BLaER1 treated with 17β-estradiol and CSF1 and Interleukin-3, amounts not matched to agents 10 nM and 100 nM (cell line): ENCODE measurements at regions not wholly inside any gene's neighbourhood (a gene's known extent, or its start where the extent isn't known, plus 50 kb on each side); places are given as distances from the start of the nearest gene placed in this dataset.

Experiments used
- H3K27ac ChIP-seq, 11 experiments: shearing (Covaris generic); formaldehyde crosslinking; 2 replicates each; pipeline ENCODE4 v1.8.1; 2022
- H3K27me3 ChIP-seq, 11 experiments: shearing (Covaris generic); formaldehyde crosslinking; 2 replicates each; pipeline ENCODE4 v1.8.1; 2022
- H3K36me3 ChIP-seq, 11 experiments: shearing (Covaris generic); formaldehyde crosslinking; 2 replicates each; pipeline ENCODE4 v1.8.1; 2022
- H3K4me1 ChIP-seq, 10 experiments: shearing (Covaris generic); formaldehyde crosslinking; 2 replicates each; pipeline ENCODE4 v1.8.1; 2022
- H3K4me2 ChIP-seq, 11 experiments: shearing (Covaris generic); formaldehyde crosslinking; 2 replicates each; pipeline ENCODE4 v1.8.1; 2022
- H3K4me3 ChIP-seq, 10 experiments: shearing (Covaris generic); formaldehyde crosslinking; 2 replicates each; pipeline ENCODE4 v1.8.1; 2022
- H3K9ac ChIP-seq, 11 experiments: shearing (Covaris generic); formaldehyde crosslinking; 2 replicates each; pipeline ENCODE4 v1.8.1; 2022
- H3K9me3 ChIP-seq, 11 experiments: shearing (Covaris generic); formaldehyde crosslinking; replicated peaks in 1 of 11; 2 replicates each; pipeline ENCODE4 v1.8.1; 2022
- H4K20me1 ChIP-seq, 11 experiments: shearing (Covaris generic); formaldehyde crosslinking; 2 replicates each; pipeline ENCODE4 v1.8.1; 2022
- Cebpa-rat ChIP-seq, 11 experiments: shearing (Covaris generic); IDR thresholded peaks; 2 replicates each; pipeline ENCODE4 v1.8.1; 2022

DNA sequence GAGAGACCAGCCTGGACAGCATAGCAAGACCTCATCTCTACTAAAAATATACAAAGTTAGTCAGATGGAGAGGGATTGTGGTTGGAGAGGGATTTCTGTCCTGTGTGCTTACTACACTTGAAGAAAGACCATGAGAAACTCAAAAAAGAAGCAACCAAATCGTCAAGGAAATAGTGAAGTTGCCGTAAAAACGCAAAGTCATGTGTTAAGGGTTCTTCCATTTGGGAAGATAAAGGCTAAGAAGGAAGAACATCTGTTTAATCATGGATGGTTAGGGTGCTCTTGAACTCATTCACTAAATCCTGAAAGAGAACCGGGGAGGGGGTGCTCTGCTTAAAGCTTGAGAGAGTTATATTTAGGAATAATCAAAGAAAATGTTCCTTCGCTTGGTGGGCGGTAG is 59.8 kb upstream of the KDM7A start:
- Histone ChIP-seq H3K9me3 (no peaks in the 10 kb centered on the region), H4K20me1 (no peaks in the 10 kb centered on the region), H3K27ac (peak overlapping the region in 8 of 11 experiments; percentile 32 to 95 (median 70); a peak in 13 of 22 replicates), H3K36me3 (no peaks in the 10 kb centered on the region), H3K4me2 (peak overlapping the region in 7 of 11 experiments; percentile 12 to 95 (median 88); a peak in 13 of 22 replicates), H3K27me3 (peaks cover 0 to 22% (median 3%) of the 10 kb centered on the region in 11 experiments; a peak in 11 of 22 replicates), H3K4me3 (no peak overlapping the region), H3K4me1 (peaks cover 22 to 100% (median 84%) of the 10 kb centered on the region in 10 experiments), H3K9ac (0 out of 22 replicates have a peak overlapping the region, but pooled peaks of 1 of the 11 experiments have one; percentile 25)
- no peak for TF ChIP-seq Cebpa-rat (IDR thresholded peaks at IDR 0.05)

DNA sequence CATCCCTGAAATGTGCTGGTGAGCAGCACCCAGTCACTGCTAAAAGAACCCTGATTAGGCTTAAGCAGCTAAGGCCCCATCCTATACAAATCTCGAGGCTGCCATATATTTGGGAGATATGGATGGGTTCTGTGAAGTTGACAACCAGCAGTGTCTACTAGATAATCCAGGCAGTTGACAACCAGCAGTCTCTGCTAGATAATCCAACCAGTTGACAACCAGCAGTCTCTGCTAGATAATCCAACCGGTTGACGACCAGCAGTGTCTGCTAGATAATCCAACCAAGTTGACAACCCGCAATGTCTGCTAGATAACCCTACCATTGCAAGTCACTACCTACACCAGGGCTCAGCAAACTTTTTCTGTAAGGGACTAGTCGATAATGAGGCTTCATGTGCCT is 58.3 kb upstream of the KDM7A start:
- peak overlapping the region in 9 of 11 experiments; percentile 2 to 95 (median 88); a peak in 15 of 22 replicates for H3K27ac ChIP-seq
- no peak overlapping the region for H3K9ac ChIP-seq
- H3K27me3 ChIP-seq: peaks cover 5 to 37% (median 18%) of the 10 kb centered on the region in 11 experiments; a peak in 20 of 22 replicates
- no peak overlapping the region for H3K4me3 ChIP-seq
- H3K36me3 ChIP-seq: no peaks in the 10 kb centered on the region
- TF ChIP-seq Cebpa-rat (IDR thresholded peaks at IDR 0.05): no peak
- peaks cover 0 to 13% (median 6%) of the 10 kb centered on the region in 11 experiments; a peak in 10 of 22 replicates for H3K9me3 ChIP-seq
- peaks cover 34 to 100% (median 89%) of the 10 kb centered on the region in 10 experiments for H3K4me1 ChIP-seq
- no peaks in the 10 kb centered on the region for H4K20me1 ChIP-seq
- H3K4me2 ChIP-seq: peak overlapping the region in 6 of 11 experiments; percentile 11 to 95 (median 90); a peak in 11 of 22 replicates

DNA sequence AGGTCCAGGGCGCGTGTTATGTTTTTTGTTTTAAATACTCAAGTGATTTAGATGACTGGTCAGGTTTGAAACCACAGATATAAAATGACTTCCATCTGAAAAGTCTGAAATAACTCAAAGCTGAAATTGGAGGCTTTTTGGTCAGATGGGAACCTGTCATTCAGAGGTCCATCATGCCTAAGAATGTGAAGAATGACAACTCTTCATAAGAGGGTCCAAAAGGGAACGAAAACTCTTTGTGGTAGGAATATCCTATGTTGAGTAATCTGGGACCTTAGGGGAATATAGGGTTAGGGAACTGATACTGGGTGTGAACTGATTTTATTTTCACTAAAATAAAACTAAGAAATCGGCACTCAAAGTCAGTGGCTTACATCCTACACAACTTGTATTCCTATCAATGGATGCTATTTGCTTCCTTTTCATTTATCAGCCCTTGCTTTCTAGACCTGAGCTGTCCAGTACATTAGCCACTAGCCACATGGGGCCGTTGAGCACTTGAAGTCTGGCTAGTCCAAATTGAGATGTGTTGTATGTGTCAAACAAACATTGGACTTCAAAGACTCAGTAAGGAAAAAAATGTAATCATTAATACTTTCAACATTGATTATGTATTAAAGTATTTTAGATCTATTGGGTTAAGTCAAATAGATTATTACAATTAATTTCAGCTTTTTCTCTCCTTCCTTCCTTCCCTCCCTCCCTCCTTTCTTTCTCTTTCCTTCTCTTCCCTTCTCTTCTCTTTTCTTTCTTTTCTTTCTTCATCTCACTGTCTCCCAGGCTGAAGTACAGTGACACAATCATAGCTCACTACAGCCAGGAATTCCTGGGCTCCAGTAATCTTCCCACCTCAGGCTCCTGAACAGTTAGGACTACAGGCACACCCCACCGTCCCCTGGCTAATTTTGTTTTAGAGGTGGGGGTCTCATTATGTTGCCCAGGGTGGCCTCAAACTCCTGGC is 56.5 kb upstream of the KDM7A start:
- Histone ChIP-seq H3K27ac (peak overlapping the region in 10 of 11 experiments; percentile 72 to 95 (median 89); a peak in 20 of 22 replicates), H3K4me2 (peak overlapping the region; percentile 87 to 96 (median 92)), H3K9ac (peak overlapping the region in 10 of 11 experiments; percentile 39 to 86 (median 78); a peak in 18 of 22 replicates), H3K36me3 (no peaks in the 10 kb centered on the region), H3K9me3 (peaks cover 0 to 13% (median 6%) of the 10 kb centered on the region in 11 experiments; a peak in 10 of 22 replicates), H4K20me1 (no peaks in the 10 kb centered on the region), H3K4me1 (peaks cover 43 to 95% (median 84%) of the 10 kb centered on the region in 10 experiments), H3K27me3 (peaks cover 5 to 47% (median 24%) of the 10 kb centered on the region in 11 experiments; a peak in 20 of 22 replicates), H3K4me3 (peak overlapping the region in 8 of 10 experiments; percentile 0 to 70 (median 56); a peak in 12 of 20 replicates)
- peak in 2 of 11 experiments; percentile 55 to 67; a peak in 2 of 22 replicates for TF ChIP-seq Cebpa-rat (IDR thresholded peaks at IDR 0.05)

DNA sequence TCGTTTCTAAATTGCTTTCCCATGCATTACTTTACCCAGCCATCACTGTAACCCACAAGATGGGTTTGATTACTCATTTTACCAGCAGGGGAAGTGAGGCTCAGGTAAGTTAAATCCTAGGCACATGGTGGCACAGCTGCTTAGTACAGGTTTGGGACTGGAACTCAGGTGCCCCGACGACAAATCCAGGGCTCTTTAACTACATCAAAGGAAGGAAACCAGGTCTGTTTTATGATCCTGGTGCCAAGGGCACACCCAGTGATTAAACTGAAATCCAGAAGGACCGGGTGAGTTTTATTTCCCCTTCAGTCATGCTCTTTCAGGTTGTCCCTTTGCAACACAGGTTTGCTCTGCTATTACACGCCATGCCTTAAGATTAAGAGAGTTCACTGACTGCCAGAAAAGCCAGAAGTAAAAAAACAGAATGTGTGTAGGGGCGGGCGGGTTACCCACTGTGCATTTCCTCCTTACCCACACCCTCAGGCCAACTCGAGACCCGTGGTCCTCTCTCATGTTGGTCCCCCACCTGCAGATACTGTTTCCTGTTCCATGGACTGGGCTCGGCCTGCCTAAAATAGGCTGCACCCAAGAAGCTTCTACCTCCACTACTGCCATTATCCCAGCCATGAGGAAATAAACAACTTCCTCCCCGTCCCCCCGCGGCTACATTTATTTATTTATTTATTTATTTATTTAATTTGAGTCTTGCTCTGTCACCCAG is 55.1 kb upstream of the KDM7A start:
- Histone ChIP-seq H3K27ac (peak overlapping the region in 10 of 11 experiments; percentile 72 to 95 (median 89); a peak in 20 of 22 replicates), H3K36me3 (no peaks in the 10 kb centered on the region), H3K9me3 (peaks cover 0 to 13% (median 6%) of the 10 kb centered on the region in 11 experiments; a peak in 10 of 22 replicates), H4K20me1 (no peaks in the 10 kb centered on the region), H3K4me3 (peak overlapping the region in 9 of 10 experiments; percentile 49 to 70 (median 56); a peak in 17 of 20 replicates), H3K4me2 (peak overlapping the region; percentile 87 to 96 (median 92)), H3K4me1 (peaks cover 43 to 82% (median 75%) of the 10 kb centered on the region in 10 experiments), H3K27me3 (peaks cover 5 to 47% (median 24%) of the 10 kb centered on the region in 11 experiments; a peak in 20 of 22 replicates), H3K9ac (peak overlapping the region; percentile 66 to 86 (median 79); a peak in 20 of 22 replicates)
- no peak for TF ChIP-seq Cebpa-rat (IDR thresholded peaks at IDR 0.05)

DNA sequence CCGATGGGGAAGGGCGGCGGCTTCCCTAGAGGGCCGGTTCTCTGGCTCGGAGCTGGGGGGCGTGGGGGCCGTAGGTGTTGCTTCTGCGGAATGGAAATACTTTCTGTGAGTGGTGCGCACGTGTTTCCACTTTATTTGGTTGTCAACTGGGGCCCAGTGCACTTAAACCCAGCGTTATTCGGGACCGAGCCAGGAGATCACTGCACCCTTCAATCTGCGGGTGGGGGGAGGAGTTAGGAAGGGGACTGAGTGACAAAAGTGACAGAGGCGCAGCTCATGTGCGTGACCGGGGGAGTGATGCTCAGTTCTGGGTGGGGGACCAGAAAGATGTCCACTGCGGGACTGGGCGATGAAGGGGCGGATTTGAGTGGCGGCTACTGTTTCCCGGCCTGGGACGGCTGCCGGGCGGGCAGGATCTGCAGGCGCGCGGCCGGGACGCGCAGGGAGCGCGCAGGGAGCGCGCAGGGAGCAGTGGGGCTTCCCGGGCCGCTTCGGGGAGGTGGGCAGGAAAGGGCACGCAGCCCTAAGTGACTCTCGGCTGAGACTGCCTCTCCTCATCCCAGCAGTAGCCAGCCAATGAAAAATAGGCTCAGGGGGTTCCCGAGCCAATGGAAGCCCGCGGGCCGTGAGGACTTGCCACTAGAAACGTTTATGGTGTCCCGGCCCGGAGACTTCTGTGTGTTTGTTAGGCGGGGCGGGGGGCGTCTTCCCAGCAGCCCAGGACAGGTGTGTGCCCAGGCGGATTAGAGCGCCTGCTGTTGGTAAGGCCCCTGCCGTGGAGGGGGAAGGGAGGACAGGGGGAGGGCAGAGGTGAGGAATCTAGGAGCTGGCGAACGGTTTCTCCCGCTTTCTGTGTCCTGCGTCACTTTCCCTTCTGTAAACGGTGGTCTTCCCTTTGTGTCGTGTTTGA is 54.3 kb upstream of the KDM7A start:
- no peak for TF ChIP-seq Cebpa-rat (IDR thresholded peaks at IDR 0.05)
- H3K4me1 ChIP-seq: peaks cover 43 to 74% (median 67%) of the 10 kb centered on the region in 10 experiments
- H3K4me3 ChIP-seq: peak overlapping the region; percentile 49 to 70 (median 56)
- H3K36me3 ChIP-seq: no peaks in the 10 kb centered on the region
- peak overlapping the region; percentile 66 to 86 (median 79) for H3K9ac ChIP-seq
- peak overlapping the region; percentile 72 to 95 (median 88) for H3K27ac ChIP-seq
- H3K9me3 ChIP-seq: peaks cover 0 to 13% (median 6%) of the 10 kb centered on the region in 11 experiments; a peak in 10 of 22 replicates
- H3K4me2 ChIP-seq: peak overlapping the region; percentile 87 to 96 (median 92)
- H3K27me3 ChIP-seq: peaks cover 5 to 47% (median 24%) of the 10 kb centered on the region in 11 experiments; a peak in 20 of 22 replicates
- H4K20me1 ChIP-seq: no peaks in the 10 kb centered on the region

DNA sequence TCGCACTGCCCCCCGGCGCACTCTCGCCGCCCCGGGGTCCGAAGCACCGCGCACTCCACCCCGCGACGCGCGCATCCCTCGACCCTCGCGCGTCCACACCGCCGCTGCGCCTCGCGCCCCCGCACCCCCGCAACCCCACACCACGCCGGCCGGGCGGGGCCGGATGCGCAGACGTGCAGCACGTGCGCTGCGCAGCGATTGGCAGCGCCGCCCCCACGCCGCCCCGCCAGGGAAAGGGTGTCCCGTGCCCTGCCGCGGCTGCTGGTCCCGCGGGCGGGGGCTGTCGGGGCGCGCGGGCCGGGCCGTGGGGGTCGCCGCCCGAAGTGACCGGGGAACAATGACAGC is 53.7 kb upstream of the KDM7A start:
- H3K27me3 ChIP-seq: peaks cover 5 to 47% (median 24%) of the 10 kb centered on the region in 11 experiments; a peak in 20 of 22 replicates
- H3K4me1 ChIP-seq: peaks cover 43 to 67% (median 63%) of the 10 kb centered on the region in 10 experiments
- peak overlapping the region; percentile 87 to 96 (median 92) for H3K4me2 ChIP-seq
- H3K9ac ChIP-seq: peak overlapping the region; percentile 66 to 86 (median 79)
- H3K27ac ChIP-seq: peak overlapping the region; percentile 72 to 95 (median 88)
- no peak for TF ChIP-seq Cebpa-rat (IDR thresholded peaks at IDR 0.05)
- no peaks in the 10 kb centered on the region for H4K20me1 ChIP-seq
- peaks cover 0 to 13% (median 6%) of the 10 kb centered on the region in 11 experiments; a peak in 10 of 22 replicates for H3K9me3 ChIP-seq
- peak overlapping the region; percentile 49 to 70 (median 56) for H3K4me3 ChIP-seq
- H3K36me3 ChIP-seq: no peaks in the 10 kb centered on the region
